Thyroid gland (tissue), 4 donors: ENCODE measurements at regions not wholly inside any gene's neighbourhood (a gene's known extent, or its start where the extent isn't known, plus 50 kb on each side); places are given as distances from the start of the nearest gene placed in this dataset.

ENCODE experiments used
- DNase-seq, 2 donors: peaks; one replicate each; pipeline ENCODE4 v3.0.0-alpha.2; 2019
- H3K27ac ChIP-seq, 3 donors: fragments of 200-600 bp; sonication (generic); 1 replicate in 2 of 3; 2 replicates in 1 of 3; pipeline ENCODE4 v1.5.1; 2016 to 2019; ENCODE audit warnings: mild to moderate bottlenecking in 1 of 3, moderate library complexity in 1 of 3
- H3K27me3 ChIP-seq: fragments of 200-600 bp; sonication (generic); one replicate; pipeline ENCODE4 v1.5.1; 2019
- H3K36me3 ChIP-seq, 2 donors: fragments of 200-600 bp; sonication (generic); one replicate each; pipeline ENCODE4 v1.5.1; 2016 to 2019
- H3K4me1 ChIP-seq, 2 donors: fragments of 200-600 bp; sonication (generic); one replicate each; pipeline ENCODE4 v1.5.1; 2017 to 2019
- H3K4me3 ChIP-seq, 3 donors: fragments of 200-600 bp; sonication (generic); replicated peaks in 1 of 3; 1 replicate in 2 of 3; 2 replicates in 1 of 3; pipeline ENCODE4 v1.5.1; 2016; ENCODE audit warnings: mild to moderate bottlenecking in 1 of 3
- H3K9me3 ChIP-seq: fragments of 200-600 bp; sonication (generic); one replicate; pipeline ENCODE4 v1.5.1; 2017
- POLR2A ChIP-seq, 2 donors: fragments of 450-650 bp; IDR thresholded peaks; one replicate each; pipeline ENCODE4 v1.6.1; 2017; ENCODE audit warnings: antibody characterized with exemption in 2 of 2, mild to moderate bottlenecking in 2 of 2, moderate library complexity in 1 of 2
- WGBS, 2 donors: methylation state at CpG; one replicate each; pipeline ENCODE4 v1.1.5; 2017; 5-methylcytosine and 5-hydroxymethylcytosine counted together
- intact Hi-C: fragments of 100-400 bp; cut with DNase I; formaldehyde crosslinking; loops from one replicate; pipeline ENCODE4 v1.15.1; 2023
- TF ChIP-seq, protein P1 (sequence below), 6 experiments: fragments of 200-600 bp in 3 of 6; fragments of 450-650 bp in 3 of 6; sonication (generic) in 3 of 6; IDR thresholded peaks; one replicate each; pipeline ENCODE4 v1.5.1; 2016 to 2019; ENCODE audit warnings: antibody characterized with exemption in 6 of 6, mild to moderate bottlenecking in 2 of 6, inconsistent platforms in 1 of 6, moderate library complexity in 1 of 6

DNA sequence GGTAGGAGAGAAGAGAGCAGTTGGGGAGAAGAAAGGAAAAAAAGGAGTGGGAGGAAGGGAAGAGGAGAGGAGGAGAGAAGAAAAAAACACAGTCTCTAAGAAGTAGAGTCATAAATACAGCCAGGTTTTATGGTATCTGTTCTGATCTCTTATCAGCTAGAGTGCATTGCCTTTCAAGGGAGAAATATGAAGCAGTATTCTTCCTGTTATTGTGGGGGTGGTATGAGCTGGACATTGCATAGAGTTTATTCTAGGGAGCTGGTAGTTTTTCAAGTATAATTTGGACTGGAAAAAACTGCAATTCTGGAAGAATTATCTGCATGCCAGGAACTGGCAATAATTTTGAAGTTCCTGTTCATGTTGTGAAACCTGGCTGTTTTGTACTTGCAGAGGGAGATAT is 54.9 kb upstream of the TAB3 start:
- intact Hi-C loops = no loop called here
- TF ChIP-seq, protein P1, sequence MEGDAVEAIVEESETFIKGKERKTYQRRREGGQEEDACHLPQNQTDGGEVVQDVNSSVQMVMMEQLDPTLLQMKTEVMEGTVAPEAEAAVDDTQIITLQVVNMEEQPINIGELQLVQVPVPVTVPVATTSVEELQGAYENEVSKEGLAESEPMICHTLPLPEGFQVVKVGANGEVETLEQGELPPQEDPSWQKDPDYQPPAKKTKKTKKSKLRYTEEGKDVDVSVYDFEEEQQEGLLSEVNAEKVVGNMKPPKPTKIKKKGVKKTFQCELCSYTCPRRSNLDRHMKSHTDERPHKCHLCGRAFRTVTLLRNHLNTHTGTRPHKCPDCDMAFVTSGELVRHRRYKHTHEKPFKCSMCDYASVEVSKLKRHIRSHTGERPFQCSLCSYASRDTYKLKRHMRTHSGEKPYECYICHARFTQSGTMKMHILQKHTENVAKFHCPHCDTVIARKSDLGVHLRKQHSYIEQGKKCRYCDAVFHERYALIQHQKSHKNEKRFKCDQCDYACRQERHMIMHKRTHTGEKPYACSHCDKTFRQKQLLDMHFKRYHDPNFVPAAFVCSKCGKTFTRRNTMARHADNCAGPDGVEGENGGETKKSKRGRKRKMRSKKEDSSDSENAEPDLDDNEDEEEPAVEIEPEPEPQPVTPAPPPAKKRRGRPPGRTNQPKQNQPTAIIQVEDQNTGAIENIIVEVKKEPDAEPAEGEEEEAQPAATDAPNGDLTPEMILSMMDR (IDR thresholded peaks at IDR 0.05) = no peak
- TF ChIP-seq POLR2A (IDR thresholded peaks at IDR 0.05) = no peak
- H3K4me3 ChIP-seq = no peak overlapping the region
- no peaks in the 10 kb centered on the region for H3K4me1 ChIP-seq
- H3K27me3 ChIP-seq = no peaks in the 10 kb centered on the region
- no peaks in the 10 kb centered on the region for H3K36me3 ChIP-seq
- no peak overlapping the region for H3K27ac ChIP-seq
- no peaks in the 10 kb centered on the region for H3K9me3 ChIP-seq
- no peak for DNase-seq

DNA sequence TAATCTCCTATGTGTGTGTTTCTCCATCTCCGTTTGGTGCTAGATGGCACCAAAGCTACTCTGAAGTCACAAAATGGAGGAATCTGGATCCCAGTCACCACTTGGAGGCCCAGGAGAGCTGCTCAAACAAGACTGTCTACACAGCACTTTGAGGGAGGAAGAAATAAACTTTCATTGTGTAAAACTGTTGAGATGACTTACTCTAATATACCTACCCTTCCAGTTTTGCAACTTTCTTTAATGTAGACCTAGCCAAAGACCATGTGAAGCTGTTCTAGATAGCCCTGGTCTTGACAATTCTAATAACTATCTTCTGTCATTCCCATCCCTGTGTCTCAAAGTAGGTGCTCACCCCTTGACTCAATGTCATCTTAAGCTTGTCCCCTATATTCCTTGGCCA is 52.8 kb upstream of the TAB3 start:
- intact Hi-C loops = no loop called here
- no peak overlapping the region for H3K27ac ChIP-seq
- no peaks in the 10 kb centered on the region for H3K4me1 ChIP-seq
- H3K4me3 ChIP-seq = no peak overlapping the region
- TF ChIP-seq POLR2A (IDR thresholded peaks at IDR 0.05) = no peak
- TF ChIP-seq, protein P1 (IDR thresholded peaks at IDR 0.05) = no peak
- 75 to 100% methylated on average over 1 of the region's 1 CpG for WGBS, 2 donors
- H3K9me3 ChIP-seq = no peaks in the 10 kb centered on the region
- H3K27me3 ChIP-seq = no peaks in the 10 kb centered on the region
- H3K36me3 ChIP-seq = no peaks in the 10 kb centered on the region
- no peak for DNase-seq

DNA sequence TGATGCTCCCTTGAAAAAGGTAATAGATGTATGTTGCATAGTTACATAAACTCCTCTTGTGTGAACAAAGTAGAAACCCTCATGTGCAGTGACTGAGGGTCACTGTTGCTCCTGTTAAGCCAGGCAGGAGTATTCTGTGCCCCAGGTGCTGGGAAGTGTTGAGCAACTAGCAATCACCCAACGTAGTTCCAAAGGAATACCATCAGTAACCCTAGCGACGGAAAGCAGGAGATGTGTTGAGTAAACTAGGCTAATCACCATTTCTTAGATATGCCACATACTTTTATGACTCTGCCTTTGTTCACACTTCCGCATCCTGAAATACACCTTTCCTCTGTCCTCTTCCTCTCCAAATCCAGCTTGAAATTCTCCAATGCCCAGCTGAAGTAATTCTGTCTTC is 50.9 kb upstream of the TAB3 start:
- TF ChIP-seq POLR2A (IDR thresholded peaks at IDR 0.05) = no peak
- TF ChIP-seq, protein P1 (IDR thresholded peaks at IDR 0.05) = no peak
- Histone ChIP-seq H3K9me3 (no peaks in the 10 kb centered on the region), H3K36me3 (no peaks in the 10 kb centered on the region), H3K27ac (no peak overlapping the region), H3K4me1 (no peaks in the 10 kb centered on the region), H3K4me3 (no peak overlapping the region), H3K27me3 (no peaks in the 10 kb centered on the region)
- 67 to 79% methylated on average over 4 of the region's 4 CpGs for WGBS, 2 donors
- intact Hi-C loops = no loop called here
- DNase-seq = no peak
